PC-9 (cell line): ENCODE measurements at regions not wholly inside any gene's neighbourhood (a gene's known extent, or its start where the extent isn't known, plus 50 kb on each side); places are given as distances from the start of the nearest gene placed in this dataset.

Experiments
- EZH2 ChIP-seq: fragments of 200-600 bp; sonication (generic); IDR thresholded peaks from 2 replicates; pipeline ENCODE4 v1.8.0; 2017; ENCODE audit warnings: antibody characterized with exemption, low read depth
- TF ChIP-seq, protein P1 (sequence below): fragments of 200-600 bp; sonication (generic); conservative IDR thresholded peaks from 2 replicates; pipeline ENCODE4 v1.6.1; 2017; ENCODE audit warnings: mixed run types, antibody characterized with exemption, mild to moderate bottlenecking, moderate library complexity

DNA sequence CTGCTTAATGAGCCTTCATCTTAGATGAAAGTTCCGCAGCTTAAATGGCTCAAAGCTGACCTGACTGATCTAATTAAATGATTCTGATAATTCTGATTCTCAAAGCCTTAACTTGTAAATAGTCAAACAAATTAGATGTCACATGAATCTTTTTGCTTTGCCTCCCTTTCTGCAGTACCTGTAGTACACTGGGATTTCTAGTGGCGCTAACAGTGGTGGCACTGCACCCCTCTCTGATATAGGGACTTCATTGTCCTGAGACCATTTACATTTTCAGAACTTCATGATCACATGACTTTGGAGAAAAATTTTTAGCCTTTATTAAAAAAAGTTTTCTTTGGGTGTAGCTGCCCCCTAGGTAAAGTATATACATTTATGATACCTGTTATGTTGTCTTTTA is 546.7 kb upstream of the ADGRL2 start:
- TF ChIP-seq, protein P1, sequence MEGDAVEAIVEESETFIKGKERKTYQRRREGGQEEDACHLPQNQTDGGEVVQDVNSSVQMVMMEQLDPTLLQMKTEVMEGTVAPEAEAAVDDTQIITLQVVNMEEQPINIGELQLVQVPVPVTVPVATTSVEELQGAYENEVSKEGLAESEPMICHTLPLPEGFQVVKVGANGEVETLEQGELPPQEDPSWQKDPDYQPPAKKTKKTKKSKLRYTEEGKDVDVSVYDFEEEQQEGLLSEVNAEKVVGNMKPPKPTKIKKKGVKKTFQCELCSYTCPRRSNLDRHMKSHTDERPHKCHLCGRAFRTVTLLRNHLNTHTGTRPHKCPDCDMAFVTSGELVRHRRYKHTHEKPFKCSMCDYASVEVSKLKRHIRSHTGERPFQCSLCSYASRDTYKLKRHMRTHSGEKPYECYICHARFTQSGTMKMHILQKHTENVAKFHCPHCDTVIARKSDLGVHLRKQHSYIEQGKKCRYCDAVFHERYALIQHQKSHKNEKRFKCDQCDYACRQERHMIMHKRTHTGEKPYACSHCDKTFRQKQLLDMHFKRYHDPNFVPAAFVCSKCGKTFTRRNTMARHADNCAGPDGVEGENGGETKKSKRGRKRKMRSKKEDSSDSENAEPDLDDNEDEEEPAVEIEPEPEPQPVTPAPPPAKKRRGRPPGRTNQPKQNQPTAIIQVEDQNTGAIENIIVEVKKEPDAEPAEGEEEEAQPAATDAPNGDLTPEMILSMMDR, result no peak
- TF ChIP-seq EZH2, result no peak
